ENCODE measurements at regions not wholly inside any gene's neighbourhood (a gene's known extent, or its start where the extent isn't known, plus 50 kb on each side); places are given as distances from the start of the nearest gene placed in this dataset.

DNA sequence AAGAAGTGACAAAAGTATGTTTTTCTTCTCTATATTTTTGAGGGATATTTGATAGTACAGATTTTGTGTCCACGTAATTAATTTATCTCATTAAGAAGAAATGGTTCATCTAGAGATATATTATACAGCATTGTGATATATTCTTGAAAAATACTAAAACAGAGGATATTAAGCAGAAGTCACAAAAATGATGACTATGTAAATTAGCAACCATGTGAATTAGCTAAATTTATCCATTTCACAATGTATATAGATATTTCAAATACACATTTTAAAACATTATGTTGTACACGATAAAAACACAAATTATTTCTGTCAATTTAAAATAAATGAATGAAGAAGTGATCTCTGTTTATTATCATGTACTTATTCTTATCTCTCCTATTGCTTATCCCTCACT lies 989.5 kb downstream of the TUSC7 start:
- Histone ChIP-seq H3K18ac (ENCODE audit: extremely low read depth, low read length) (no peak overlapping the region), H3K14ac (ENCODE audit: insufficient read length) (no peak overlapping the region), H2AFZ (ENCODE audit: low read length) (no peak overlapping the region), H3K4me3 (ENCODE audit: extremely low read depth in 1 of 4, insufficient read depth in 2 of 4, low read depth in 3 of 4, low read length in 4 of 4) (no peak overlapping the region), H3K27me3 (replicated peaks in 1 of 4; ENCODE audit: control insufficient read depth in 3 of 4, extremely low read depth in 1 of 4, insufficient read depth in 3 of 4, low read length in 3 of 4) (no peaks in the 10 kb centered on the region), H3K9me3 (ENCODE audit: insufficient read depth in 2 of 2, low read depth in 1 of 2, low read length in 1 of 2) (no peaks in the 10 kb centered on the region), H4K91ac (replicated peaks; ENCODE audit: insufficient read length, low read length) (no peak overlapping the region), H3K9ac (replicated peaks in 1 of 4; ENCODE audit: extremely low read depth in 1 of 4, low read depth in 3 of 4, low read length in 3 of 4) (no peak overlapping the region), H4K8ac (ENCODE audit: extremely low read depth, insufficient read depth, low read length) (no peak overlapping the region), H3K23ac (ENCODE audit: insufficient read length) (no peak overlapping the region), H2BK12ac (ENCODE audit: low read depth, low read length) (no peak overlapping the region), H2BK5ac (ENCODE audit: low read depth, low read length) (no peak overlapping the region), H3K79me2 (ENCODE audit: control insufficient read depth in 1 of 2, insufficient read depth in 2 of 2, low read length in 2 of 2) (no peaks in the 10 kb centered on the region), H2AK5ac (ENCODE audit: low read depth, low read length) (no peak overlapping the region), H4K5ac (ENCODE audit: insufficient read length, low read depth, low read length) (no peak overlapping the region), H3K4ac (replicated peaks; ENCODE audit: insufficient read length, low read depth, low read length) (no peak overlapping the region), H2BK120ac (replicated peaks; ENCODE audit: low read depth, low read length) (no peak overlapping the region), H4K20me1 (replicated peaks in 1 of 2; ENCODE audit: control insufficient read depth in 1 of 2, insufficient read depth in 2 of 2, low read length in 2 of 2) (no peaks in the 10 kb centered on the region), H3K36me3 (ENCODE audit: control insufficient read depth in 2 of 4, insufficient read depth in 4 of 4, low read length in 3 of 4) (no peaks in the 10 kb centered on the region), H3K56ac (replicated peaks; ENCODE audit: insufficient read length, low read depth, low read length) (no peak overlapping the region), H2BK20ac (ENCODE audit: low read length) (no peak overlapping the region), H3K4me2 (ENCODE audit: insufficient read depth in 1 of 2, low read depth in 2 of 2, low read length in 2 of 2) (no peak overlapping the region), H3K27ac (ENCODE audit: low read depth, low read length) (no peak overlapping the region), H2BK15ac (ENCODE audit: low read length) (no peak overlapping the region), H3K4me1 (replicated peaks in 1 of 4; ENCODE audit: control insufficient read depth in 3 of 4, insufficient read depth in 4 of 4, low read length in 3 of 4) (no peaks in the 10 kb centered on the region; a peak in 1 of 7 replicates), H3K79me1 (ENCODE audit: low read depth, low read length) (no peaks in the 10 kb centered on the region), H3K23me2 (ENCODE audit: low read depth, low read length) (no peaks in the 10 kb centered on the region; the same call in 1 of the 2 replicates)
- ChIA-PET POLR2A (ENCODE audit: partially characterized antibody) (no interaction called here), CTCF (ENCODE audit: partially characterized antibody) (no interaction called here)
- no peak for DNase-seq (ENCODE audit: low read depth in 1 of 2, low spot score in 2 of 2)
- no peak for FAIRE-seq
- TF ChIP-seq ASH2L (IDR thresholded peaks at IDR 0.05; ENCODE audit: low read length) (no peak), NANOG (IDR thresholded peaks at IDR 0.05; ENCODE audit: insufficient read depth, low read depth, low read length, poor library complexity, severe bottlenecking) (no peak), CBX8 (IDR thresholded peaks at IDR 0.05; ENCODE audit: borderline replicate concordance, low read depth, low read length) (no peak), GABPA (IDR thresholded peaks at IDR 0.05; ENCODE audit: borderline replicate concordance, insufficient read depth, low read length) (no peak), RXRA (IDR thresholded peaks at IDR 0.05; ENCODE audit: insufficient read depth, low read depth, low read length) (no peak), JUN (IDR thresholded peaks at IDR 0.05; ENCODE audit: low read depth, low read length) (no peak), SAP30 (IDR thresholded peaks at IDR 0.05; ENCODE audit: insufficient read depth, insufficient replicate concordance, low read length) (no peak), SP1 (IDR thresholded peaks at IDR 0.05; ENCODE audit: low read depth, low read length) (no peak), POU5F1 (IDR thresholded peaks at IDR 0.05; ENCODE audit: low read depth, low read length) (no peak), EGR1 (IDR thresholded peaks at IDR 0.05; ENCODE audit: borderline replicate concordance, low read depth, low read length) (no peak), SRF (IDR thresholded peaks at IDR 0.05; ENCODE audit: low read depth, low read length) (no peak), CHD1 (IDR thresholded peaks at IDR 0.05; ENCODE audit: low read depth, low read length) (no peak), CREB1 (IDR thresholded peaks at IDR 0.05) (no peak)
- 90% methylated on average over 2 of the region's 2 CpGs; no CpG with 5 or more reads in 1 of the 2 experiments for WGBS, 2 experiments (ENCODE audit: extremely low coverage in 1 of 2, insufficient coverage in 1 of 2, insufficient read length in 1 of 2, insufficient replicate concordance in 2 of 2, low coverage in 1 of 2, low lambda C conversion rate in 2 of 2, missing lambda C conversion rate in 1 of 2)
